DMS53 treated with DMSO at 0.1 percent for 48 hours (cell line): ENCODE measurements at regions not wholly inside any gene's neighbourhood (a gene's known extent, or its start where the extent isn't known, plus 50 kb on each side); places are given as distances from the start of the nearest gene placed in this dataset.

ENCODE experiments used
- DNase-seq: peaks from one replicate; lab custom pipeline; 2025; ENCODE audit not compliant: unreplicated experiment; lab: John Stamatoyannopoulos, UW

- DNase-seq: no peak
Measured at GRCh38 chr6:10051283-10051682, 363.6 kb downstream of the TFAP2A start.

GRCh38 chr6:10048370-10049297 lies 366.2 kb downstream of the TFAP2A start:
- no peak for DNase-seq

- no peak for DNase-seq
Measured at GRCh38 chr6:10042280-10042679, 372.6 kb downstream of the TFAP2A start.

GRCh38 chr6:10033223-10033829 lies 381.5 kb downstream of the TFAP2A start:
- DNase-seq: no peak

- no peak for DNase-seq
Measured at GRCh38 chr6:10031617-10032016, 383.3 kb downstream of the TFAP2A start.

- no peak for DNase-seq
Measured at GRCh38 chr6:10030942-10031537, 383.8 kb downstream of the TFAP2A start.

- no peak for DNase-seq
Measured at GRCh38 chr6:10028222-10028621, 386.7 kb downstream of the TFAP2A start.

GRCh38 chr6:10019851-10020250 lies 395.0 kb downstream of the TFAP2A start:
- no peak for DNase-seq

GRCh38 chr6:10014557-10014956 lies 400.3 kb downstream of the TFAP2A start:
- DNase-seq: no peak

- DNase-seq: no peak
Measured at GRCh38 chr6:10000551-10000950, 414.3 kb downstream of the TFAP2A start.

- no peak for DNase-seq
Measured at GRCh38 chr6:9999796-10000195, 415.1 kb downstream of the TFAP2A start.

GRCh38 chr6:9986273-9986672 lies 428.6 kb downstream of the TFAP2A start:
- DNase-seq: no peak

GRCh38 chr6:9985481-9985880 lies 429.4 kb downstream of the TFAP2A start:
- no peak for DNase-seq

- DNase-seq: no peak
Measured at GRCh38 chr6:9984607-9985006, 430.3 kb downstream of the TFAP2A start.

GRCh38 chr6:9983168-9983567 lies 431.7 kb downstream of the TFAP2A start:
- DNase-seq: no peak

- DNase-seq: no peak
Measured at GRCh38 chr6:9982215-9982614, 432.7 kb downstream of the TFAP2A start.

GRCh38 chr6:9979996-9980395 lies 434.9 kb downstream of the TFAP2A start:
- no peak for DNase-seq

GRCh38 chr6:9978480-9978879 lies 436.4 kb downstream of the TFAP2A start:
- no peak for DNase-seq

GRCh38 chr6:9977411-9977810 lies 437.5 kb downstream of the TFAP2A start:
- DNase-seq: no peak

GRCh38 chr6:9961646-9962045 lies 453.2 kb downstream of the TFAP2A start:
- no peak for DNase-seq

- DNase-seq: no peak
Measured at GRCh38 chr6:9957215-9957759, 457.6 kb downstream of the TFAP2A start.

- no peak for DNase-seq
Measured at GRCh38 chr6:9948678-9949077, 466.2 kb downstream of the TFAP2A start.
